Tibial nerve (tissue), 4 donors: ENCODE measurements at regions not wholly inside any gene's neighbourhood (a gene's known extent, or its start where the extent isn't known, plus 50 kb on each side); places are given as distances from the start of the nearest gene placed in this dataset.

Experiments used
- CTCF ChIP-seq, 5 experiments: fragments of 200-600 bp in 3 of 5; fragments of 450-650 bp in 2 of 5; sonication (generic) in 3 of 5; IDR thresholded peaks; one replicate each; pipeline ENCODE4 v1.5.1; 2016 to 2019; ENCODE audit warnings: antibody characterized with exemption in 5 of 5, mild to moderate bottlenecking in 3 of 5, moderate library complexity in 2 of 5
- EP300 ChIP-seq, 2 donors: sonication (generic); formaldehyde crosslinking; IDR thresholded peaks; one replicate each; pipeline ENCODE4 v1.6.1; 2017; ENCODE audit warnings: antibody characterized with exemption in 2 of 2, mild to moderate bottlenecking in 1 of 2
- POLR2A ChIP-seq, 2 donors: fragments of 450-650 bp; IDR thresholded peaks; one replicate each; pipeline ENCODE4 v1.6.1; 2017; ENCODE audit warnings: antibody characterized with exemption in 2 of 2, mild to moderate bottlenecking in 2 of 2, moderate library complexity in 2 of 2

GRCh38 chr20:33925867-33926266 lies 67.8 kb upstream of the RALY start:
- TF ChIP-seq EP300 (IDR thresholded peaks at IDR 0.05) = no peak
- no peak for TF ChIP-seq CTCF (IDR thresholded peaks at IDR 0.05)
- TF ChIP-seq POLR2A (IDR thresholded peaks at IDR 0.05) = no peak
